H9 (cell line): ENCODE measurements at regions not wholly inside any gene's neighbourhood (a gene's known extent, or its start where the extent isn't known, plus 50 kb on each side); places are given as distances from the start of the nearest gene placed in this dataset.

ENCODE experiments used
- DNase-seq: peaks from one replicate; pipeline ENCODE4 v3.0.0-alpha.2; 2017
- H2AFZ ChIP-seq: one replicate; pipeline ENCODE4 v1.6.1; 2013; ENCODE audit warnings: mild to moderate bottlenecking, low read length, control low read depth, moderate library complexity
- H2AK5ac ChIP-seq: 2 replicates; pipeline ENCODE4 v1.6.1; 2013; ENCODE audit warnings: low read length, control low read depth, mixed read lengths; ENCODE audit not compliant: insufficient read length
- H2BK120ac ChIP-seq: one replicate; pipeline ENCODE4 v1.6.1; 2013; ENCODE audit warnings: low read depth, mild to moderate bottlenecking, low read length, control low read depth, inconsistent platforms; ENCODE audit not compliant: poor library complexity, severe bottlenecking
- H2BK12ac ChIP-seq: 2 replicates; pipeline ENCODE4 v1.6.1; 2013; ENCODE audit warnings: low read length, control low read depth, mixed read lengths, low read depth; ENCODE audit not compliant: insufficient read length
- H2BK15ac ChIP-seq: 2 replicates; pipeline ENCODE4 v1.6.1; 2013; ENCODE audit warnings: low read depth, low read length, control low read depth
- H2BK20ac ChIP-seq: one replicate; pipeline ENCODE4 v1.6.1; 2013; ENCODE audit warnings: low read depth, mild to moderate bottlenecking, low read length, control low read depth, inconsistent platforms; ENCODE audit not compliant: poor library complexity, severe bottlenecking
- H2BK5ac ChIP-seq: 2 replicates; pipeline ENCODE4 v1.6.1; 2013; ENCODE audit warnings: low read length, control low read depth, mixed read lengths; ENCODE audit not compliant: insufficient read length
- H3K14ac ChIP-seq: 2 replicates; pipeline ENCODE4 v1.6.1; 2013; ENCODE audit warnings: low read length, control low read depth; ENCODE audit not compliant: insufficient read depth
- H3K18ac ChIP-seq: 2 replicates; pipeline ENCODE4 v1.6.1; 2013; ENCODE audit warnings: low read depth, mild to moderate bottlenecking, mixed read lengths, low read length, control low read depth; ENCODE audit not compliant: insufficient read length
- H3K23ac ChIP-seq: 2 replicates; pipeline ENCODE4 v1.6.1; 2013; ENCODE audit warnings: low read length, control low read depth, mixed read lengths, low read depth; ENCODE audit not compliant: insufficient read length
- H3K23me2 ChIP-seq: 2 replicates; pipeline ENCODE4 v1.6.1; 2013; ENCODE audit warnings: low read depth, mild to moderate bottlenecking, mixed read lengths, low read length, control low read depth; ENCODE audit not compliant: insufficient read length, poor library complexity, severe bottlenecking
- H3K27ac ChIP-seq: 2 replicates; pipeline ENCODE4 v1.5.1; 2013; ENCODE audit warnings: low read length, control low read depth, mixed read lengths, low read depth; ENCODE audit not compliant: insufficient read length
- H3K27me3 ChIP-seq: 2 replicates; pipeline ENCODE4 v1.6.1; 2013; ENCODE audit warnings: low read length, control low read depth, inconsistent platforms; ENCODE audit not compliant: insufficient read depth
- H3K4ac ChIP-seq: 2 replicates; pipeline ENCODE4 v1.6.1; 2013; ENCODE audit warnings: low read depth, mild to moderate bottlenecking, control low read depth, inconsistent platforms, low read length, moderate library complexity
- H3K4me1 ChIP-seq: 2 replicates; pipeline ENCODE4 v1.6.1; 2013; ENCODE audit warnings: low read length, control low read depth, inconsistent platforms; ENCODE audit not compliant: insufficient read depth
- H3K4me2 ChIP-seq: 2 replicates; pipeline ENCODE4 v1.6.1; 2013; ENCODE audit warnings: low read length, control low read depth, mixed read lengths; ENCODE audit not compliant: insufficient read length, insufficient read depth
- H3K56ac ChIP-seq: 2 replicates; pipeline ENCODE4 v1.6.1; 2013; ENCODE audit warnings: low read depth, mild to moderate bottlenecking, mixed read lengths, low read length, control low read depth; ENCODE audit not compliant: insufficient read length
- H3K79me1 ChIP-seq: 2 replicates; pipeline ENCODE4 v1.6.1; 2013; ENCODE audit warnings: low read depth, mild to moderate bottlenecking, moderate library complexity, low read length, control low read depth, inconsistent platforms; ENCODE audit not compliant: insufficient read depth, poor library complexity, severe bottlenecking
- H3K79me2 ChIP-seq: 2 replicates; pipeline ENCODE4 v1.6.1; 2013; ENCODE audit warnings: low read length, control low read depth, inconsistent platforms; ENCODE audit not compliant: insufficient read depth
- H3K9ac ChIP-seq: 2 replicates; pipeline ENCODE4 v1.6.1; 2013; ENCODE audit warnings: low read length, control low read depth, mixed read lengths; ENCODE audit not compliant: insufficient read length; ENCODE audit errors: extremely low read depth
- H3K9me3 ChIP-seq: one replicate; pipeline ENCODE4 v1.6.1; 2013; ENCODE audit warnings: low read depth, low read length, inconsistent platforms; ENCODE audit not compliant: control insufficient read depth
- H3T11ph ChIP-seq: one replicate; pipeline ENCODE4 v1.6.1; 2013; ENCODE audit warnings: mild to moderate bottlenecking, low read length, control low read depth, inconsistent platforms
- H4K20me1 ChIP-seq: one replicate; pipeline ENCODE4 v1.6.1; 2013; ENCODE audit not compliant: control insufficient read depth, insufficient read length, insufficient read depth
- H4K5ac ChIP-seq: 2 replicates; pipeline ENCODE4 v1.6.1; 2013; ENCODE audit warnings: low read depth, mild to moderate bottlenecking, mixed read lengths, low read length, control low read depth; ENCODE audit not compliant: insufficient read length
- H4K8ac ChIP-seq: replicated peaks from 2 replicates; pipeline ENCODE4 v1.6.1; 2013; ENCODE audit warnings: low read length, control low read depth, mixed read lengths, low read depth; ENCODE audit not compliant: insufficient read length
- H4K91ac ChIP-seq: 2 replicates; pipeline ENCODE4 v1.6.1; 2013; ENCODE audit warnings: low read depth, mild to moderate bottlenecking, moderate library complexity, mixed read lengths, low read length, control low read depth; ENCODE audit not compliant: insufficient read length
- H3K27ac Mint-ChIP-seq, 3 experiments: 2 replicates in 2 of 3; 3 replicates in 1 of 3; pipeline ENCODE4 v1.8.0; 2020 to 2021; ENCODE audit warnings: mixed read lengths in 3 of 3, mild to moderate bottlenecking in 1 of 3, moderate library complexity in 1 of 3
- H3K27me3 Mint-ChIP-seq: 2 replicates; pipeline ENCODE4 v1.8.0; 2021; ENCODE audit warnings: low read depth, mild to moderate bottlenecking, moderate library complexity, mixed read lengths
- H3K36me3 Mint-ChIP-seq, 3 experiments: 2 replicates in 2 of 3; 3 replicates in 1 of 3; pipeline ENCODE4 v1.8.0; 2020 to 2021; ENCODE audit warnings: low read depth in 3 of 3, mixed read lengths in 3 of 3; ENCODE audit not compliant: insufficient read depth in 1 of 3
- H3K4me1 Mint-ChIP-seq, 2 experiments: 2 replicates each; pipeline ENCODE4 v1.8.0; 2020; ENCODE audit warnings: mixed read lengths in 2 of 2
- H3K4me3 Mint-ChIP-seq, 2 experiments: 2 replicates in 1 of 2; 3 replicates in 1 of 2; pipeline ENCODE4 v1.8.0; 2020 to 2021; ENCODE audit warnings: mild to moderate bottlenecking in 2 of 2, mixed read lengths in 2 of 2, moderate library complexity in 1 of 2
- H3K9me3 Mint-ChIP-seq, 2 experiments: 2 replicates in 1 of 2; 3 replicates in 1 of 2; pipeline ENCODE4 v1.8.0; 2020; ENCODE audit warnings: mild to moderate bottlenecking in 2 of 2, mixed read lengths in 2 of 2, moderate library complexity in 1 of 2
- CTCF ChIP-seq: fragments of 200-600 bp; sonication (generic); conservative IDR thresholded peaks from 3 replicates; pipeline ENCODE4 v1.8.0; 2021; ENCODE audit warnings: antibody characterized with exemption, mild to moderate bottlenecking
- WGBS: extraction: QIAGEN DNeasy Blood & Tissue Kit; methylation state at CpG from one replicate; pipeline ENCODE4 v1.1.7; 2013; ENCODE audit warnings: missing lambda C conversion rate, low lambda C conversion rate, mixed read lengths; ENCODE audit not compliant: insufficient read length; ENCODE audit errors: extremely low coverage; 5-methylcytosine and 5-hydroxymethylcytosine counted together

DNA sequence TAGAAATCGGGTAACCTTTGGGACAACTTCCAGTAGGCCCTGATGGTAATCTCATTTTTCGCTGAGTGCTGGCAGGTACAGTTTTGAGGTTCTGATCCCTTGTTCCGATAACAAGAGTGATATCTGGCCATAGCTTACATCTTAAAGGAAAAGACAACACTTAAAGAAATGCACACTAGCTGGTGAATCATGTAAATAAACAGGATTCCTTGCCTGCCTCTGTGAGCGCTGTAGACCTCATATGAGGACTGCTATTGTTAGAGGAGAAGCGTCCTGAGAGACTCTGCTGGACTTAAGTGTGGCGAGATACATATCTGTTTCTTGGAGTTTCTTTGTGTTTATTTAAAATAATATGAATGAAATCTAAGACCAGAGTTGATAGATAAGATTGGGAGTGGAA lies 149.3 kb upstream of the SLC4A4 start:
- no peak overlapping the region for H3K4ac ChIP-seq
- H3K4me1 ChIP-seq = no peaks in the 10 kb centered on the region
- H3K18ac ChIP-seq = no peak overlapping the region
- no peaks in the 10 kb centered on the region for H3K9me3 ChIP-seq
- H2AFZ ChIP-seq = no peak overlapping the region
- no peak overlapping the region for H2BK5ac ChIP-seq
- H3K27me3 ChIP-seq = peaks cover 17% of the 10 kb centered on the region; the same call in 1 of the 2 replicates
- no peak overlapping the region for H3K27ac Mint-ChIP-seq
- no peak overlapping the region for H3K14ac ChIP-seq
- no peak overlapping the region for H2BK12ac ChIP-seq
- no peaks in the 10 kb centered on the region; a peak in 1 of 7 replicates for H3K36me3 Mint-ChIP-seq
- no peak overlapping the region for H2AK5ac ChIP-seq
- H2BK20ac ChIP-seq = no peak overlapping the region
- H3K56ac ChIP-seq = no peak overlapping the region
- no CpG with 5 or more reads among the region's 6 CpGs for WGBS
- no peak overlapping the region for H3T11ph ChIP-seq
- DNase-seq = no peak
- H4K91ac ChIP-seq = no peak overlapping the region
- no peak overlapping the region for H3K9ac ChIP-seq
- H3K23me2 ChIP-seq = peaks cover 17% of the 10 kb centered on the region
- H3K4me3 Mint-ChIP-seq = no peak overlapping the region
- no peak overlapping the region for H4K5ac ChIP-seq
- H3K9me3 Mint-ChIP-seq = no peaks in the 10 kb centered on the region; a peak in 1 of 5 replicates
- no peaks in the 10 kb centered on the region for H3K79me1 ChIP-seq
- no peak for TF ChIP-seq CTCF
- H3K4me2 ChIP-seq = no peak overlapping the region
- no peak overlapping the region for H3K27ac ChIP-seq
- no peak overlapping the region for H2BK120ac ChIP-seq
- H3K23ac ChIP-seq = no peak overlapping the region
- H4K8ac ChIP-seq = no peak overlapping the region
- H3K4me1 Mint-ChIP-seq = peaks cover 12 to 17% of the 10 kb centered on the region in 2 experiments
- H3K79me2 ChIP-seq = no peaks in the 10 kb centered on the region
- peaks cover 47% of the 10 kb centered on the region for H3K27me3 Mint-ChIP-seq
- no peak overlapping the region for H2BK15ac ChIP-seq
- no peaks in the 10 kb centered on the region for H4K20me1 ChIP-seq
